Ascending aorta (tissue), 2 donors: ENCODE measurements at regions not wholly inside any gene's neighbourhood (a gene's known extent, or its start where the extent isn't known, plus 50 kb on each side); places are given as distances from the start of the nearest gene placed in this dataset.
"Not testable (repeated sequence)": the region's sequence is repeated elsewhere in the genome, so short reads cannot be mapped to it uniquely, and the experiment has no call there.

Experiments
- DNase-seq, 2 donors: peaks; one replicate each; pipeline ENCODE4 v3.0.0-alpha.2; 2019; ENCODE audit warnings: low spot score in 2 of 2
- H3K27ac ChIP-seq, 2 donors: fragments of 200-600 bp; sonication (generic); one replicate each; pipeline ENCODE4 v1.5.1; 2016 to 2017; ENCODE audit warnings: mild to moderate bottlenecking in 1 of 2
- H3K27me3 ChIP-seq: fragments of 200-600 bp; sonication (generic); one replicate; pipeline ENCODE4 v1.5.1; 2017
- H3K36me3 ChIP-seq, 2 donors: fragments of 200-600 bp; sonication (generic); one replicate each; pipeline ENCODE4 v1.5.1; 2016
- H3K4me1 ChIP-seq, 2 donors: fragments of 200-600 bp; sonication (generic); one replicate each; pipeline ENCODE4 v1.5.1; 2016 to 2017; ENCODE audit warnings: mild to moderate bottlenecking in 1 of 2
- H3K4me3 ChIP-seq, 2 donors: fragments of 200-600 bp; sonication (generic); one replicate each; pipeline ENCODE4 v1.5.1; 2016 to 2017; ENCODE audit warnings: mild to moderate bottlenecking in 1 of 2
- H3K9me3 ChIP-seq, 2 donors: fragments of 200-600 bp; sonication (generic); one replicate each; pipeline ENCODE4 v1.5.1; 2016
- CTCF ChIP-seq, 3 experiments: fragments of 200-600 bp in 2 of 3; fragments of 450-650 bp in 1 of 3; sonication (generic) in 2 of 3; IDR thresholded peaks; one replicate each; pipeline ENCODE4 v1.5.1; 2016 to 2019; ENCODE audit warnings: antibody characterized with exemption in 3 of 3, mild to moderate bottlenecking in 1 of 3, moderate library complexity in 1 of 3
- intact Hi-C: fragments of 100-400 bp; cut with DNase I; formaldehyde crosslinking; loops from one replicate; pipeline ENCODE4 v1.15.1; 2023

- Histone ChIP-seq H3K27ac (no peak overlapping the region), H3K9me3 (peaks cover 0 to 9% of the 10 kb centered on the region in 2 donors), H3K36me3 (no peaks in the 10 kb centered on the region), H3K4me1 (no peaks in the 10 kb centered on the region), H3K27me3 (no peaks in the 10 kb centered on the region), H3K4me3 (no peak overlapping the region)
- intact Hi-C loops, result no loop called here
- DNase-seq, result no peak
- no peak for TF ChIP-seq CTCF (IDR thresholded peaks at IDR 0.05)
Observed at GRCh38 chr3:8424281-8424680, 77.3 kb upstream of the LMCD1 start.

- Histone ChIP-seq H3K27ac (no peak overlapping the region), H3K27me3 (no peaks in the 10 kb centered on the region), H3K4me1 (no peaks in the 10 kb centered on the region), H3K4me3 (no peak overlapping the region), H3K9me3 (no peaks in the 10 kb centered on the region), H3K36me3 (no peaks in the 10 kb centered on the region)
- no peak for TF ChIP-seq CTCF (IDR thresholded peaks at IDR 0.05)
- intact Hi-C loops, result no loop called here
- no peak for DNase-seq
Observed at GRCh38 chr3:8436661-8437287, 64.8 kb upstream of the LMCD1 start.

- Histone ChIP-seq H3K27me3 (no peaks in the 10 kb centered on the region), H3K36me3 (no peaks in the 10 kb centered on the region), H3K27ac (no peak overlapping the region), H3K4me1 (peaks cover 3 to 14% of the 10 kb centered on the region in 2 donors), H3K4me3 (no peak overlapping the region), H3K9me3 (no peaks in the 10 kb centered on the region)
- intact Hi-C loops, result no loop called here
- no peak for DNase-seq
- TF ChIP-seq CTCF (IDR thresholded peaks at IDR 0.05), result no peak
Observed at GRCh38 chr3:8438507-8439079, 63.0 kb upstream of the LMCD1 start.

GRCh38 chr3:8440142-8440541 is 61.5 kb upstream of the LMCD1 start:
- not testable (repeated sequence) for H3K36me3 ChIP-seq, H3K9me3 ChIP-seq, DNase-seq, H3K27ac ChIP-seq, H3K4me3 ChIP-seq, H3K27me3 ChIP-seq
- H3K4me1 ChIP-seq, result peaks cover 6 to 27% of the 10 kb centered on the region in 2 donors
- intact Hi-C loops, result loop anchor here (5.0 to 10.0 kb wide), 3 partner anchors 117 to 1205 kb away; partner anchors contain the start of genes MTMR14 and OXTR

GRCh38 chr3:8441969-8442559 is 59.6 kb upstream of the LMCD1 start:
- Histone ChIP-seq H3K4me1 (peaks cover 6 to 33% of the 10 kb centered on the region in 2 donors), H3K27me3 (no peaks in the 10 kb centered on the region), H3K36me3 (no peaks in the 10 kb centered on the region), H3K27ac (peak overlapping the region; percentile 75 to 88), H3K4me3 (no peak overlapping the region), H3K9me3 (no peaks in the 10 kb centered on the region)
- peak; percentile 62 to 77 (median 77) for TF ChIP-seq CTCF (IDR thresholded peaks at IDR 0.05)
- no peak for DNase-seq
- intact Hi-C loops, result loop anchor here (2.0 to 10.0 kb wide), 6 partner anchors 115 to 1203 kb away; partner anchors contain the start of genes MTMR14 and OXTR

- Histone ChIP-seq H3K27me3 (no peaks in the 10 kb centered on the region), H3K27ac (peak overlapping the region; percentile 75 to 88), H3K9me3 (no peaks in the 10 kb centered on the region), H3K4me3 (no peak overlapping the region), H3K4me1 (peaks cover 6 to 33% of the 10 kb centered on the region in 2 donors), H3K36me3 (no peaks in the 10 kb centered on the region)
- no peak for TF ChIP-seq CTCF (IDR thresholded peaks at IDR 0.05)
- intact Hi-C loops, result loop anchor here (2.0 to 10.0 kb wide), 6 partner anchors 114 to 1202 kb away; partner anchors contain the start of genes MTMR14 and OXTR
- DNase-seq, result no peak
Observed at GRCh38 chr3:8442993-8443650, 58.5 kb upstream of the LMCD1 start.
